Thyroid gland (tissue), 4 donors: ENCODE measurements at regions not wholly inside any gene's neighbourhood (a gene's known extent, or its start where the extent isn't known, plus 50 kb on each side); places are given as distances from the start of the nearest gene placed in this dataset.

Experiments used
- DNase-seq, 2 donors: peaks; one replicate each; pipeline ENCODE4 v3.0.0-alpha.2; 2019
- H3K27ac ChIP-seq, 3 donors: fragments of 200-600 bp; sonication (generic); 1 replicate in 2 of 3; 2 replicates in 1 of 3; pipeline ENCODE4 v1.5.1; 2016 to 2019; ENCODE audit warnings: mild to moderate bottlenecking in 1 of 3, moderate library complexity in 1 of 3
- H3K27me3 ChIP-seq: fragments of 200-600 bp; sonication (generic); one replicate; pipeline ENCODE4 v1.5.1; 2019
- H3K36me3 ChIP-seq, 2 donors: fragments of 200-600 bp; sonication (generic); one replicate each; pipeline ENCODE4 v1.5.1; 2016 to 2019
- H3K4me1 ChIP-seq, 2 donors: fragments of 200-600 bp; sonication (generic); one replicate each; pipeline ENCODE4 v1.5.1; 2017 to 2019
- H3K4me3 ChIP-seq, 3 donors: fragments of 200-600 bp; sonication (generic); replicated peaks in 1 of 3; 1 replicate in 2 of 3; 2 replicates in 1 of 3; pipeline ENCODE4 v1.5.1; 2016; ENCODE audit warnings: mild to moderate bottlenecking in 1 of 3
- H3K9me3 ChIP-seq: fragments of 200-600 bp; sonication (generic); one replicate; pipeline ENCODE4 v1.5.1; 2017
- POLR2A ChIP-seq, 2 donors: fragments of 450-650 bp; IDR thresholded peaks; one replicate each; pipeline ENCODE4 v1.6.1; 2017; ENCODE audit warnings: antibody characterized with exemption in 2 of 2, mild to moderate bottlenecking in 2 of 2, moderate library complexity in 1 of 2
- WGBS, 2 donors: methylation state at CpG; one replicate each; pipeline ENCODE4 v1.1.5; 2017; 5-methylcytosine and 5-hydroxymethylcytosine counted together
- intact Hi-C: fragments of 100-400 bp; cut with DNase I; formaldehyde crosslinking; loops from one replicate; pipeline ENCODE4 v1.15.1; 2023
- TF ChIP-seq, protein P1 (sequence below), 6 experiments: fragments of 200-600 bp in 3 of 6; fragments of 450-650 bp in 3 of 6; sonication (generic) in 3 of 6; IDR thresholded peaks; one replicate each; pipeline ENCODE4 v1.5.1; 2016 to 2019; ENCODE audit warnings: antibody characterized with exemption in 6 of 6, mild to moderate bottlenecking in 2 of 6, inconsistent platforms in 1 of 6, moderate library complexity in 1 of 6

DNA sequence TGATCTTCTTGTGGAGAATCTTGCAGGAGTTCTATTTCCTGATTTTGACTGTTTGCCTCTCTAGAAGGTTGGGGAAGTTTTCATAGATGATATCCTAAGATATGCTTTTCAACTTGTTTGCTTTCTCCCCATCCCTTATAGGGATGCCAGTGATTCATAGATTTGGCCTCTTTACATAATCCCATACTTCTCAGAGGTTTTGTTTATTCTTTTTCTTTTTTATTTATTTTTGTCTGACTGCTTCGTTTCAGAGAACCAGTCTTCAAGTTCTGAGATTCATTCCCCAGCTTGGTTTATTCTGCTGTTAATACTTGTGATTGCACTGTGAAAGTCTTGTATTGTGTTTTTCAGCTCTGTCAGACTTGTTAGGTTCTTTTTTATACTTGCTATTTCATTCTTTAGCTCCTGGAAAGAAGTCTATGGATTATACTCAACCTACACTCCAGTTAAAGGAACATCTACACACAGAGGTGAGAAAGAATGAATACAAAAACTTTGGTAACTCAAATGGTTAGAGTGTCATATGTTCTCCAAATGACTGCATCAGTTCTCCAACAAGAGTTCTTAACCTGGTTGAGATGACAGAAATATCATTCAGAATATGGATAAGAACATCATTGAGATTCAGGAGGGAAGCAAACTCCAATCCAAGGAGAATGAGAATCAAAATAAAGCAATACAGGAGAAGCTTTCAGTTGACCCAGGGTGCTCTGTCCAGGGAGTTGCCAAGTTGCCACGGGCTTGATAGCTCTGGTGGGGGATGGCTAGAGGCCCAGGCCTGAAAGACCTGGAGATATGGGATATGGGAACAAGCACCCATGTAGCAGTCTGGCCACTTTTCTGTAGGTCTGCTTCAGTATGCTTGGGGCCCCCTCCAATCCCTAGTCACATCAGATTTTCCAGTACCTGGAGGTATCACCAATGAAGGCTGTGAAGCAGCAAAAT is 150.3 kb downstream of the AHR start:
- no peaks in the 10 kb centered on the region for H3K36me3 ChIP-seq
- H3K27ac ChIP-seq: no peak overlapping the region
- intact Hi-C loops: no loop called here
- WGBS, 2 donors: 76 to 82% methylated on average over 2 of the region's 2 CpGs
- TF ChIP-seq POLR2A (IDR thresholded peaks at IDR 0.05): no peak
- TF ChIP-seq, protein P1, sequence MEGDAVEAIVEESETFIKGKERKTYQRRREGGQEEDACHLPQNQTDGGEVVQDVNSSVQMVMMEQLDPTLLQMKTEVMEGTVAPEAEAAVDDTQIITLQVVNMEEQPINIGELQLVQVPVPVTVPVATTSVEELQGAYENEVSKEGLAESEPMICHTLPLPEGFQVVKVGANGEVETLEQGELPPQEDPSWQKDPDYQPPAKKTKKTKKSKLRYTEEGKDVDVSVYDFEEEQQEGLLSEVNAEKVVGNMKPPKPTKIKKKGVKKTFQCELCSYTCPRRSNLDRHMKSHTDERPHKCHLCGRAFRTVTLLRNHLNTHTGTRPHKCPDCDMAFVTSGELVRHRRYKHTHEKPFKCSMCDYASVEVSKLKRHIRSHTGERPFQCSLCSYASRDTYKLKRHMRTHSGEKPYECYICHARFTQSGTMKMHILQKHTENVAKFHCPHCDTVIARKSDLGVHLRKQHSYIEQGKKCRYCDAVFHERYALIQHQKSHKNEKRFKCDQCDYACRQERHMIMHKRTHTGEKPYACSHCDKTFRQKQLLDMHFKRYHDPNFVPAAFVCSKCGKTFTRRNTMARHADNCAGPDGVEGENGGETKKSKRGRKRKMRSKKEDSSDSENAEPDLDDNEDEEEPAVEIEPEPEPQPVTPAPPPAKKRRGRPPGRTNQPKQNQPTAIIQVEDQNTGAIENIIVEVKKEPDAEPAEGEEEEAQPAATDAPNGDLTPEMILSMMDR (IDR thresholded peaks at IDR 0.05): no peak
- H3K27me3 ChIP-seq: no peaks in the 10 kb centered on the region
- H3K4me3 ChIP-seq: no peak overlapping the region
- no peak for DNase-seq
- H3K9me3 ChIP-seq: no peaks in the 10 kb centered on the region
- H3K4me1 ChIP-seq: peaks cover 0 to 2% of the 10 kb centered on the region in 2 donors

DNA sequence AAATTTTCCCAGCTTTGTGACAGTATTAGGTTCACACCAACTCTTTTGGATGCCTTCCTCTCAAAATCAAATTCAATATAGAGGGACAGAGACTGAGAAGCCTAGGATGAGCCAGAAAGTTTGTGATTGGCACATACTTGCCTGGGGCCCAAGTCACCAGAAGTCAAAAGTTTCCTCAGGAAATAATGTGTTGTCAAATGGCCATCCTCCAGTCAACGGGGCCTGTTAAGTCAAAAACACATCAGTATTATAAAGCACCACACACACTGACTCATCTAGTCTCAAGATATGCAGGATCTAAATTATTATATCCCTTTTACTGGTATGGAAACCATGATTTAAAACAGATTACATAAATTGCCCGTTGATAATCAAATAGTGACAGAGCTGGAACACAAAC is 158.1 kb downstream of the AHR start:
- Histone ChIP-seq H3K27me3 (no peaks in the 10 kb centered on the region), H3K4me3 (no peak overlapping the region), H3K4me1 (no peaks in the 10 kb centered on the region), H3K27ac (no peak overlapping the region), H3K9me3 (no peaks in the 10 kb centered on the region), H3K36me3 (no peaks in the 10 kb centered on the region)
- no peak for DNase-seq
- WGBS, 2 donors: 62 to 65% methylated on average over 2 of the region's 2 CpGs
- no peak for TF ChIP-seq POLR2A (IDR thresholded peaks at IDR 0.05)
- TF ChIP-seq, protein P1 (IDR thresholded peaks at IDR 0.05): no peak
- intact Hi-C loops: no loop called here

- H3K4me1 ChIP-seq: no peaks in the 10 kb centered on the region
- H3K27me3 ChIP-seq: no peaks in the 10 kb centered on the region
- TF ChIP-seq POLR2A (IDR thresholded peaks at IDR 0.05): no peak
- TF ChIP-seq, protein P1 (IDR thresholded peaks at IDR 0.05): no peak
- H3K9me3 ChIP-seq: no peaks in the 10 kb centered on the region
- no peaks in the 10 kb centered on the region for H3K36me3 ChIP-seq
- intact Hi-C loops: no loop called here
- no peak overlapping the region for H3K27ac ChIP-seq
- H3K4me3 ChIP-seq: no peak overlapping the region
- no peak for DNase-seq
Measured at GRCh38 chr7:17460001-17460400, 161.5 kb downstream of the AHR start.

- Histone ChIP-seq H3K4me3 (no peak overlapping the region), H3K27ac (no peak overlapping the region), H3K27me3 (no peaks in the 10 kb centered on the region), H3K36me3 (no peaks in the 10 kb centered on the region), H3K4me1 (no peaks in the 10 kb centered on the region), H3K9me3 (no peaks in the 10 kb centered on the region)
- no peak for DNase-seq
- TF ChIP-seq, protein P1 (IDR thresholded peaks at IDR 0.05): no peak
- TF ChIP-seq POLR2A (IDR thresholded peaks at IDR 0.05): no peak
- intact Hi-C loops: no loop called here
- WGBS, 2 donors: 65 to 78% methylated on average over 4 of the region's 4 CpGs
Measured at GRCh38 chr7:17460665-17461064, 162.2 kb downstream of the AHR start.

GRCh38 chr7:17462131-17462631 is 163.7 kb downstream of the AHR start:
- H3K4me3 ChIP-seq: no peak overlapping the region
- H3K27ac ChIP-seq: no peak overlapping the region
- intact Hi-C loops: no loop called here
- H3K9me3 ChIP-seq: no peaks in the 10 kb centered on the region
- no peak for DNase-seq
- no peaks in the 10 kb centered on the region for H3K27me3 ChIP-seq
- H3K4me1 ChIP-seq: no peaks in the 10 kb centered on the region
- TF ChIP-seq POLR2A (IDR thresholded peaks at IDR 0.05): no peak
- TF ChIP-seq, protein P1 (IDR thresholded peaks at IDR 0.05): no peak
- H3K36me3 ChIP-seq: no peaks in the 10 kb centered on the region
- 65% methylated on average over 3 of the region's 3 CpGs for WGBS, 2 donors
